ENCODE measurements at regions not wholly inside any gene's neighbourhood (a gene's known extent, or its start where the extent isn't known, plus 50 kb on each side); places are given as distances from the start of the nearest gene placed in this dataset.

GRCh38 chr10:130708465-130709070, 572.4 kb downstream of the GLRX3 start:
- H3K27me3 ChIP-seq, result no peaks in the 10 kb centered on the region
- intact Hi-C loops (cut with DNase I), result no loop called here
- 65% methylated on average over 5 of the region's 18 CpGs for WGBS (ENCODE audit: insufficient coverage, low coverage, low lambda C conversion rate, missing lambda C conversion rate)
- no peak overlapping the region for H3K4me3 ChIP-seq
- ATAC-seq (no peak), DNase-seq (no peak)
- H3K27ac ChIP-seq, result no peak overlapping the region
- TF ChIP-seq POLR2A (IDR thresholded peaks at IDR 0.05), result no peak
- TF ChIP-seq CTCF (IDR thresholded peaks at IDR 0.05), result no peak
- H3K4me1 ChIP-seq, result no peaks in the 10 kb centered on the region
- H3K9me3 ChIP-seq, result no peaks in the 10 kb centered on the region
- no peaks in the 10 kb centered on the region for H3K36me3 ChIP-seq

- Histone ChIP-seq H3K27me3 (no peaks in the 10 kb centered on the region), H3K4me3 (no peak overlapping the region), H3K9me3 (no peaks in the 10 kb centered on the region), H3K4me1 (no peaks in the 10 kb centered on the region), H3K36me3 (no peaks in the 10 kb centered on the region), H3K27ac (no peak overlapping the region)
- WGBS (ENCODE audit: insufficient coverage, low coverage, low lambda C conversion rate, missing lambda C conversion rate), result 40% methylated on average over 1 of the region's 2 CpGs
- ATAC-seq, result no peak
- no peak for TF ChIP-seq CTCF (IDR thresholded peaks at IDR 0.05)
- no peak for TF ChIP-seq POLR2A (IDR thresholded peaks at IDR 0.05)
- intact Hi-C loops (cut with DNase I), result no loop called here
- no peak for DNase-seq
Observed at GRCh38 chr10:130709415-130709814, 573.2 kb downstream of the GLRX3 start.

GRCh38 chr10:130711072-130711471, 574.9 kb downstream of the GLRX3 start:
- ATAC-seq, result no peak
- intact Hi-C loops (cut with DNase I), result no loop called here
- H3K36me3 ChIP-seq, result no peaks in the 10 kb centered on the region
- H3K4me1 ChIP-seq, result no peaks in the 10 kb centered on the region
- WGBS (ENCODE audit: insufficient coverage, low coverage, low lambda C conversion rate, missing lambda C conversion rate), result 17% methylated on average over 2 of the region's 14 CpGs
- TF ChIP-seq CTCF (IDR thresholded peaks at IDR 0.05) (no peak), POLR2A (IDR thresholded peaks at IDR 0.05) (no peak)
- no peaks in the 10 kb centered on the region for H3K27me3 ChIP-seq
- no peak for DNase-seq
- no peaks in the 10 kb centered on the region for H3K9me3 ChIP-seq
- H3K27ac ChIP-seq, result no peak overlapping the region
- no peak overlapping the region for H3K4me3 ChIP-seq

GRCh38 chr10:130713135-130713534, 576.9 kb downstream of the GLRX3 start:
- Histone ChIP-seq H3K27me3 (no peaks in the 10 kb centered on the region), H3K27ac (no peak overlapping the region), H3K4me3 (no peak overlapping the region), H3K36me3 (no peaks in the 10 kb centered on the region), H3K4me1 (no peaks in the 10 kb centered on the region), H3K9me3 (no peaks in the 10 kb centered on the region)
- no peak for ATAC-seq
- intact Hi-C loops (cut with DNase I), result no loop called here
- no peak for TF ChIP-seq POLR2A (IDR thresholded peaks at IDR 0.05)
- TF ChIP-seq CTCF (IDR thresholded peaks at IDR 0.05), result no peak
- WGBS (ENCODE audit: insufficient coverage, low coverage, low lambda C conversion rate, missing lambda C conversion rate), result 29% methylated on average over 4 of the region's 4 CpGs
- DNase-seq, result no peak

- TF ChIP-seq POLR2A (IDR thresholded peaks at IDR 0.05) (no peak), CTCF (IDR thresholded peaks at IDR 0.05) (no peak)
- H3K4me1 ChIP-seq, result no peaks in the 10 kb centered on the region
- WGBS (ENCODE audit: insufficient coverage, low coverage, low lambda C conversion rate, missing lambda C conversion rate), result 49% methylated on average over 2 of the region's 8 CpGs
- H3K4me3 ChIP-seq, result no peak overlapping the region
- no peak for ATAC-seq
- no peaks in the 10 kb centered on the region for H3K36me3 ChIP-seq
- intact Hi-C loops (cut with DNase I), result no loop called here
- no peaks in the 10 kb centered on the region for H3K9me3 ChIP-seq
- no peaks in the 10 kb centered on the region for H3K27me3 ChIP-seq
- no peak overlapping the region for H3K27ac ChIP-seq
- no peak for DNase-seq
Observed at GRCh38 chr10:130713731-130714130, 577.5 kb downstream of the GLRX3 start.

Data from right lobe of liver (tissue), 6 donors.